HG03571 (cell line): ENCODE measurements at regions not wholly inside any gene's neighbourhood (a gene's known extent, or its start where the extent isn't known, plus 50 kb on each side); places are given as distances from the start of the nearest gene placed in this dataset.
"Not testable (repeated sequence)": the region's sequence is repeated elsewhere in the genome, so short reads cannot be mapped to it uniquely, and the experiment has no call there.

Experiments used
- ATAC-seq: cut with Tn5 transposase; IDR thresholded peaks from one replicate; pipeline ENCODE4 v1.9.1; 2021; ENCODE audit not compliant: unreplicated experiment

- ATAC-seq: no peak
These were observed 659.3 kb upstream of the TMEFF2 start for GRCh38 chr2:192854031-192854430.

DNA sequence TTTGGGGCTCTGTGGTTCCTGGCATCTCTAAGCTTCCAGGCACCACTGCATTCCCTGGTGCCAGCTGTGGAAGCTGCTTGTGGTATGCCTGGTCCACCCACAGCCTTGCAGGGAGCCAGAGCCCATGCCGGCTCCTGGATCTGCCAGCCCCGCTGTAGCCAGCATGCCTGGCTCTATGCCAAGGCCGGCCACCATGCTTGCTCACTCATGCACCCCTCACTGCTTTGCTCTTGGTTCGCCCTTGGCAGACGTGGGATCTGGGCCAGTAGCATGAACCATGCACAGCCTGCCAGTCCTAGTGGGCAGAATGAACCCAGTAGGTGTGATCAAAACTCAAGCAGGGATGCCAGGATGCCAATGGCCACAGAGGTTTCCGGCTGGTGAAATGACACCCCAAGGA is 634.2 kb upstream of the TMEFF2 start:
- ATAC-seq: no peak

DNA sequence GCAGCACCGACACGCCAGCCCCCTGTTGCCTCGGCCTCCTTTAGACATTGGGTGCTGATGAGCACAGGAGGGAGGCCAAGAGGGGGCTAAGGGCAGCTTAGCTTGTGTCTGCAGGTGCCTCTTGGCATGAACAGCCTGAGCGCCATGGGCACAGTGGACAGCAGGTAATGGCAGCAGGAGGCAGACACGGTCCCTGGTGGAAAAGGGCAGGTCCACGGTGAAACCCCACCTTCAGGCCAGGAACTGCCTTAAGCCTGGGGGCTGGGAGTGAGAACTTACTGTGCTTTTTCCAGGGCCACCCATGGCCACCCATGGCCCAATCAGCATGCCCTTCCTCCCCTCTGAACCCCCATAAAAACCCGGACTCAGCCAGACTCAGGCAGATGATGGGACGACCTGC is 633.4 kb upstream of the TMEFF2 start:
- ATAC-seq: no peak

- ATAC-seq: no peak
These were observed 633.0 kb upstream of the TMEFF2 start for GRCh38 chr2:192827735-192828134.

GRCh38 chr2:192814376-192814775 is 619.6 kb upstream of the TMEFF2 start:
- no peak for ATAC-seq

GRCh38 chr2:192813341-192813740 is 618.6 kb upstream of the TMEFF2 start:
- ATAC-seq: no peak

GRCh38 chr2:192809173-192809572 is 614.4 kb upstream of the TMEFF2 start:
- no peak for ATAC-seq

GRCh38 chr2:192783643-192784042 is 588.9 kb upstream of the TMEFF2 start:
- ATAC-seq: no peak

DNA sequence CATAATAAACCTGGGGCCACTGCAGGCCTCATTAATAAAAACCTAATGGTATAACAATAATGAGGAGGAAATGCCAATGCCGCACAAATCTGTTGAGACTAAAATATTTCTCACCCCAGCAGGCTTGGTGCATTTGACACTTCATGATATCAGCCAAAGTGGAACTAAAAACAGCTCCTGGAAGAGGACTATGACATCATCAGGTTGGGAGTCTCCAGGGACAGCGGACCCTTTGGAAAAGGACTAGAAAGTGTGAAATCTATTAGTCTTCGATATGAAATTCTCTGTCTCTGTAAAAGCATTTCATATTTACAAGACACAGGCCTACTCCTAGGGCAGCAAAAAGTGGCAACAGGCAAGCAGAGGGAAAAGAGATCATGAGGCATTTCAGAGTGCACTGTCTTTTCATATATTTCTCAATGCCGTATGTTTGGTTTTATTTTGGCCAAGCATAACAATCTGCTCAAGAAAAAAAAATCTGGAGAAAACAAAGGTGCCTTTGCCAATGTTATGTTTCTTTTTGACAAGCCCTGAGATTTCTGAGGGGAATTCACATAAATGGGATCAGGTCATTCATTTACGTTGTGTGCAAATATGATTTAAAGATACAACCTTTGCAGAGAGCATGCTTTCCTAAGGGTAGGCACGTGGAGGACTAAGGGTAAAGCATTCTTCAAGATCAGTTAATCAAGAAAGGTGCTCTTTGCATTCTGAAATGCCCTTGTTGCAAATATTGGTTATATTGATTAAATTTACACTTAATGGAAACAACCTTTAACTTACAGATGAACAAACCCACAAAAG is 580.9 kb upstream of the TMEFF2 start:
- ATAC-seq: no peak

DNA sequence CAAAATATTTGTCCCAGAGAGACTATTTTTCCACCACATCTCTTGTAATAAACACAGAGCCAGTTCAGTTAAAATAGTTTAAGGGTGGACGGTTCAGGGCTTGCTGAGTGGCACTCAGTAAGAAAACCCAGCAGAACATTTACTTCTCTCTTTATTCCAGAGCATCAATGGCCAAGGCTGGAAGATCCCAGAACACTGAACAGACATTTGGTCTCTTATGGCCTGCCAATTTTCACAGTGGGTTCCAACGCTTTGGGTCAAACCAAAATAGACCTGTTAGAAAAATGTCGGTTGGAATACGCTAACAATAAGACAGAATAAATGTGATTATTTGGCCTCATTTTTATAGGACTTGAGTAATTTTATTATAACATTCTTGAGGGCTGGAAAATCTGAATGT is 580.3 kb upstream of the TMEFF2 start:
- ATAC-seq: no peak

DNA sequence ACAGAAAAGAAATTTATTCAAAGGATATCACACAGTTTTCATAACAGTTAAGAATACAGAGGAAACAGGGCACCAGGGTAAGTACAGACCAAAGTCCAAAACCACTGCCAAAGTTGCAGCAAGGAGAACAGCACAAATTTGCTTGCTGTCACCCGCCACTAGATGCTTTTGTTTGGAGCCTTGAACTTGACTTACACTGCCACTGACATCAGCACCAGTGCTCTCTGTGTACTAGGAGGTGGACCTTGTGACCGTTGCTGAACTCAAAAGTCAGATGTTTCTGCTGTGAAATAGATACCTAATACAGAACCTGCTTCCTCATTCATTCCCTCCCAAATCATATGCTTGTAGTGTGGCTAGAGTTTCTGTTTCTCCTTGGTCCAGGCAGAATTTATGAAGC is 578.3 kb upstream of the TMEFF2 start:
- no peak for ATAC-seq

GRCh38 chr2:192749611-192750200 is 555.0 kb upstream of the TMEFF2 start:
- ATAC-seq: no peak

DNA sequence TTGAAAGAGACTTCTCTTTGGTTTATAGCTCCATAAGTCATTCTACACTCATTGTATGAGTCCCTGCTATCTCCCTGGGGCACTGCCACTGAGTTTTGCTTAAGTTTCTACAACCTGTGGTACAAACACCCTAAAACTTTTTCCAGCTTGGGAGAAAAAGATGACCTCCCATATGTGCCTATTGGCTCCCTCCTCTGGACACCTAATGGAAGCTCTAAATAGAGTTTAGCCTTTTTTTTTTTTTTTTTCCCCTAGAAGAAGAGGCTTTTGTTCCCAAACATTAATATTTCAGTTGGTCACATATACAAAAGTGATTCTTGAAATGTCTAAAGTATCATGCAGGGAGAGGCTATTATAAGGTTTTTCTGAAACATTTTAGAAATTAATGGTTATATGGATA is 547.2 kb upstream of the TMEFF2 start:
- ATAC-seq: no peak

DNA sequence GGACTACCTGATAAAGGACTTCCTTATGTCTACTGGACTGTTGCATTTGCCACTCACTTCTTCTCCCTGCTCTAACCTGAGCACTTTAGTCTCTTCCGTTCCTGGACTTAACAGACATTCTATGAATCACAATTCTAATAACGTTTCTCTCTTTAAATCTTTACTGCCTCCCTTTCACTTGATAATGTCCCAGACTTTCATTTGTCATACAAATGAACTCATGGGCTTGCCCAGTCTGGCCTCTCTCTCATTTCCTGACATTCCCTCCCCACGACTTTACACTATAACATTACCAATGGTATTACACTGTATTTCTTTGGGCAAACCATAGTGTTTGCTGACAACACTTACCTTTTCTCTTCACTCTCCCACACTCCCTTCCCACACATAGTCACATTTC is 540.7 kb upstream of the TMEFF2 start:
- ATAC-seq: no peak

DNA sequence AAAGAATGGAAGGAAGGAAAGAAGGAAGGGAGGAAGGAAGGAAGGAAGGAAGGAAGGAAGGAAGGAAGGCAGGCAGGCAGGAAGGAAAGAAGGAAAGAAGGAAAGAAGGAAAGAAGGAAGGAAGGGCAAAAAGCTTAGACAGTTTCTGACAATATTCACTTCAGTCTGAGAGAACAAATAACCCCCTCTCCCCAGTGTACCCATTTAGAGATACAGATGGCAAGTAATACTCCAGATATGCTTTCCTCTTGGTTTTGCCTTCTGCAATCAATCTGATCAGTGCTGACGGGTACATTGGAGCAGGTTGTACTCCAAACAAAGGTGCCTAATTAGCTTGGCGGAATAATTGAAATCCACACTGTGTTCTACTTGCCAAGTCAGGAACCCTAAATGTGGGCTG is 534.6 kb upstream of the TMEFF2 start:
- ATAC-seq: no peak

DNA sequence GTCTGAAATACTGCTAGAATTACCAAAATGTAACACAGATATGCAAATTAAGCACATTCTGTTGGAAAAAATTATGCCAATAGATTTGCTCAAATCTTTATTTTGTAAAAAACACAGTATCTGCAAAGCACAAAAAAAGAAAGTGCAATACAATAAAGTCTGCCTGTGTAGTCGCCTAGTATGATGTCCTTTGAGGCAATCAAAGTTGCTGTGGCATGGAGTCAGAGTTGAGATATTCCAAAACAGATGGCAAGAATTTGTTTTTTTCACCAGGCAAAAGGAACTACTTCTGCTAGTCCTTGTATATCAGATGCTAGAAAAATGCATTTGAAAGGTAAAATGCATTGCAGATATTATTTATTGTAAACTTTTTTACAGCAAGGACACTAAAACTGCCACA is 531.3 kb upstream of the TMEFF2 start:
- no peak for ATAC-seq

GRCh38 chr2:192719629-192720028 is 524.9 kb upstream of the TMEFF2 start:
- no peak for ATAC-seq

- ATAC-seq: no peak
These were observed 523.6 kb upstream of the TMEFF2 start for GRCh38 chr2:192718340-192718739.

- no peak for ATAC-seq
These were observed 506.2 kb upstream of the TMEFF2 start for GRCh38 chr2:192700934-192701333.

- ATAC-seq: no peak
These were observed 503.1 kb upstream of the TMEFF2 start for GRCh38 chr2:192697880-192698279.

GRCh38 chr2:192696857-192697256 is 502.1 kb upstream of the TMEFF2 start:
- ATAC-seq: no peak

- ATAC-seq: no peak
These were observed 492.3 kb upstream of the TMEFF2 start for GRCh38 chr2:192687015-192687414.

DNA sequence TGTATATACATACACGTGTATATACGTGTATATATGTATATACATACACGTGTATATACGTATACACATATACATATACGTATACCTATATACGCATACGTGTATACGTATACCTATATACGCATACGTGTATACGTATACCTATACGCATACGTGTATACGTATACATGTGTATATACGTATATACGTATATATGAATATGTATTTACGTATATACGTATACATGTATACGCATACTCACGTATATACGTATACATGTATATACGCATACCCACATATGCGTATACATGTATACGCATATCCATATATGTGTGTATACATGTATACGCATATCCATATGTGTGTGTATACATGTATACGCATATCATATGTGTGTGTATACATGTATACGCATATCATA is 487.8 kb upstream of the TMEFF2 start:
- ATAC-seq: not testable (repeated sequence)
